ENCODE measurements at regions not wholly inside any gene's neighbourhood (a gene's known extent, or its start where the extent isn't known, plus 50 kb on each side); places are given as distances from the start of the nearest gene placed in this dataset.
"Not testable (repeated sequence)": the region's sequence is repeated elsewhere in the genome, so short reads cannot be mapped to it uniquely, and the experiment has no call there.

DNA sequence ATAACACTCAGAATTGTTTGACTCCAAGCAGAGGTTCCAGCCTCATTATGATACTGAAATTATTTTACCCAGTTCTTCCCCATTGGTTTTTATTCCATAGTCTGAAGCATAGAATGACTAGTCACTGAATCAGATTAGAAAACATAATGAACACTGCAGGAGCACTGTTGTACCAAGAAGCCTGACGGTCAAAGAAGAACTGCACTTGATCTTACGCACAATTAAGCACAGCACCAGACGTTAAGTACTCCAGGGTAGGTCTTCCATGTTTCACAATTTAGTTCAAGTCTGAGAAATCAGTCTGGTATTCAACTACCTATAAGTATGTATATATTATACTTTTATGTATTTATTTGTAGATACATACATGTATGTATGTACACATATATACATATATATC is 973.5 kb upstream of the SPRY2 start:
- no peak overlapping the region for H3K4me3 Mint-ChIP-seq
- no peaks in the 10 kb centered on the region for H3K27me3 Mint-ChIP-seq
- intact Hi-C loops (cut with micrococcal nuclease): no loop called here
- H3K36me3 Mint-ChIP-seq (ENCODE audit: low read depth): no peaks in the 10 kb centered on the region
- no peak overlapping the region for H3K27ac Mint-ChIP-seq
- peaks cover 17% of the 10 kb centered on the region for H3K9me3 Mint-ChIP-seq
- no peaks in the 10 kb centered on the region for H3K4me1 Mint-ChIP-seq (ENCODE audit: low read depth)

DNA sequence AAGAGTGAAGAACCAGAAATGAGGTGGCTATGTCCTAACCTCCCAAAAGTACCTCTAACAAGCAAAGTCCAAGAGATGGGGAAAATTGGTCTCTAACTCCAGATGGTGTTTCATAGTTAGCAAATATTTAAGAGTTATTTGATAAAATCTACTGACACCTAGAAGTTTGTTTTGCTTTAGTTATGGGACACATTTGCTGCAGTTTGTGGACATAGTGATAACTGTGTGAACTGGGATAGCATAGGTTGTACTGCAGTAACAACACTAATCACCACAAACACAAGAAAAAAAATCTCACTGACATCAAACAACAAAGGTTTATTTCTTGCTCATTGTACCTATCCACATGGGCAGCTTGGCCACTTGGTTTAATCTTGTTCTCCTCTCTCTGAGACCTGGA is 965.0 kb upstream of the SPRY2 start:
- H3K4me3 Mint-ChIP-seq: no peak overlapping the region
- H3K4me1 Mint-ChIP-seq (ENCODE audit: low read depth): no peaks in the 10 kb centered on the region
- intact Hi-C loops (cut with micrococcal nuclease): no loop called here
- no peak overlapping the region for H3K27ac Mint-ChIP-seq
- H3K9me3 Mint-ChIP-seq: peaks cover 29% of the 10 kb centered on the region
- no peaks in the 10 kb centered on the region for H3K27me3 Mint-ChIP-seq
- no peaks in the 10 kb centered on the region for H3K36me3 Mint-ChIP-seq (ENCODE audit: low read depth)

DNA sequence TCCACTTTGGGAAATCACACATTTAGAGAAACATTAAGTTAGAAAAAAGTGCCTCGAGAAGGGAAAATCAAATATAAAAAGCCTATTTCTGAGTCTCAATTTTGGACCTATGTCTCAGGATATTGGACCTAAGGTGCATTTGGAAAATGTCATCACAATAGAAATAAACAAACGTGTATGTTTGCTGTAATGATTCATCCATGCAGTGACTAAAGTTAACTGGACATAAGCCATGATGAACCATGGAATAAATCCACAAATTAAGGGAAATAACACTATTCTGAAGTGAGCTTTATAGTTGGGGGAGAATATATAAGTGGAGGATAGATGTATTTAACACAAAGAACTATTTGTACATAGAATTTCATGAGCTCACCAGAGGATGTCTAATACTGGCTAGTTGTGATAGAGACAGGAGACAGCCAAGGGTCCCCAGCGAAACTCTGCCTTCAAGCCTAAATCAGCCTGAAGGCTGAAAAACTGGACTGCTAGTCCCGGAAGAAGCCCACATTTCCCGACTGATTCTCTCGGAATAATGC is 963.3 kb upstream of the SPRY2 start:
- Mint-ChIP-seq H3K4me3 (no peak overlapping the region), H3K9me3 (peaks cover 29% of the 10 kb centered on the region), H3K36me3 (ENCODE audit: low read depth) (no peaks in the 10 kb centered on the region), H3K27me3 (no peaks in the 10 kb centered on the region), H3K27ac (no peak overlapping the region), H3K4me1 (ENCODE audit: low read depth) (no peaks in the 10 kb centered on the region)
- intact Hi-C loops (cut with micrococcal nuclease): no loop called here

DNA sequence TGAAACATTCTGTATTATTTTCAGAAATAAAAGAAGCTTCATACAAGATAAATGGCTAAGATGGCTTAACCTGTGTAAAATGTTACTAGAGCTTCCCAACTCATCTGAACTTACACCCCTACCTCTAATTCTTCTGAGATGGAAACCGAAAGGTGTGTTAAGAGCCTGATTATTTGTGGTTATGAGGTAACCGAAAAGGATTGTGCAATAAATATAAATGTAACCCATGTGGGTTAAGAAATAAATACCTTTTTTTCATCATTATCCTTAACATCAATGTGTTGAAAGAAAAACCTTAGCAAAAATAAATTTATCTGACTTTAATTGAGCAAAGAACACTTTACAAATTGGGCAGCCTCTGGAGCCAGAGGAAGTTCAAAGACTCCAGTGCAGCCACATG is 961.8 kb upstream of the SPRY2 start:
- intact Hi-C loops (cut with micrococcal nuclease): no loop called here
- no peaks in the 10 kb centered on the region for H3K4me1 Mint-ChIP-seq (ENCODE audit: low read depth)
- no peak overlapping the region for H3K27ac Mint-ChIP-seq
- H3K36me3 Mint-ChIP-seq (ENCODE audit: low read depth): no peaks in the 10 kb centered on the region
- no peak overlapping the region for H3K4me3 Mint-ChIP-seq
- no peaks in the 10 kb centered on the region for H3K27me3 Mint-ChIP-seq
- peaks cover 24% of the 10 kb centered on the region for H3K9me3 Mint-ChIP-seq

DNA sequence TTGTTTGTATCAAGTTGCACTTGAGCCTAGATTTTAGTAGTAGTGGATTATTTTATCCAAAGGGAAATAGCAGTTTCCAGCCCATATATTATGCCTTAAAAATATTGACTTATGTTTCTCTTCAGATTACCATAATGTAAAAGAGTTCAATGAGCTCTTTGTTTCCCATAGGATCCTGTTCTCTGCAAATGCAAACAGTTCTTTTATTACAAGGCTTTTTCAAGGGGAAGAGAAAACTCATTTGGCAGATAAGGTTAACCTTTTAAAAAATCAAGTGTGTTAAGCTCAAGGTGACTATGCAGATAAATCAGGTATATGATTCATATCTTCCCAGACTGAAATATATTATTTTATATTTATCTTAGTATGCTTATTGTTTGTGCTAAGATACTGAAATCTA is 961.2 kb upstream of the SPRY2 start:
- Mint-ChIP-seq H3K4me1 (ENCODE audit: low read depth) (no peaks in the 10 kb centered on the region), H3K27ac (no peak overlapping the region), H3K9me3 (peaks cover 19% of the 10 kb centered on the region), H3K27me3 (no peaks in the 10 kb centered on the region), H3K36me3 (ENCODE audit: low read depth) (no peaks in the 10 kb centered on the region), H3K4me3 (no peak overlapping the region)
- intact Hi-C loops (cut with micrococcal nuclease): no loop called here

DNA sequence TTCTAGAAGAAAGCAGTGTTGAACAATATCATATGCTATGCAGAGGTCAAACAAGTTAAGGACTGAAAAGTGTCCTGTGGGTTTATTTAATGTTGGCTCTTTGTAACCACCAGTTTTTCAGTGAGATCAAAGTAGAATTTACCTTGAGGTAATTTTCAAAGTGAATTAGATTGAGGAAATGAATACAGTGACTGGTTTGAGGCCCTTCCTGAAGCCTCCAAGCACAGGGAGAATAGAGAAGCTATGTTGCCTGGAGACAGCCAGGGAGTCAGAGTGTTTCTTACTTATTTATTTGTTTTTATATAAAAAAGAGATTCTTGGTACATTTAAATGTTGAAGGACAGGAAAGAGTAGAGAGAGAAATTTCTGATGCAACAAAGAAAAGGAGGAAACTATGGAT is 954.3 kb upstream of the SPRY2 start:
- Mint-ChIP-seq H3K4me3 (no peak overlapping the region), H3K27ac (no peak overlapping the region), H3K9me3 (peaks cover 16% of the 10 kb centered on the region), H3K27me3 (no peaks in the 10 kb centered on the region), H3K36me3 (ENCODE audit: low read depth) (no peaks in the 10 kb centered on the region), H3K4me1 (ENCODE audit: low read depth) (no peaks in the 10 kb centered on the region)
- intact Hi-C loops (cut with micrococcal nuclease): no loop called here

DNA sequence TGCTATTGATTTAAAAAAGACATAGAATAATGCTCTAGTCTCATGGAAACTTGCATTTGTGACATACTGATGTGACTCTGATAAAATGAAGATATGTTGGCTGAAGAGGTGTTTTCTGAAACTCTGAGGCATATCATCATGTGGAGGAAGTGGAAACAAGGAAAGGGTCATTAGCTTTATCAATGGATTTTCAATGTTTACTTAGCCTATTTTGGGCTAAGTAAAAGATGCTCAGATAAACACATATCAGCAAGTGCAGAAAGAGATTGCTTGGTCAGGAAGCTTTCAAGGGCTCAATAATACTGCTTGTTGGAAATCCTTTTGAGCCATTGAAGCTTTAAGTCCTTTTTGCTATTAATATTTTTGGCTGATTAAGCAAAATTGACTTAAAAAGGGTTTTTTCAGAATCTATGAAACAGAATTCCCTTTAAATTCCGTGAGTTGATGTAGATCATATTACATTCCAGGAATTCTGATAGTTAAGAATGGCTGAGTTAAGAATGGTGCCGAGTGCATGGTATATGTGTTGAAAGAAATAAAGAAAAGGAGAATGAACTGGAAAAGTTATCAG is 952.8 kb upstream of the SPRY2 start:
- no peak overlapping the region for H3K27ac Mint-ChIP-seq

DNA sequence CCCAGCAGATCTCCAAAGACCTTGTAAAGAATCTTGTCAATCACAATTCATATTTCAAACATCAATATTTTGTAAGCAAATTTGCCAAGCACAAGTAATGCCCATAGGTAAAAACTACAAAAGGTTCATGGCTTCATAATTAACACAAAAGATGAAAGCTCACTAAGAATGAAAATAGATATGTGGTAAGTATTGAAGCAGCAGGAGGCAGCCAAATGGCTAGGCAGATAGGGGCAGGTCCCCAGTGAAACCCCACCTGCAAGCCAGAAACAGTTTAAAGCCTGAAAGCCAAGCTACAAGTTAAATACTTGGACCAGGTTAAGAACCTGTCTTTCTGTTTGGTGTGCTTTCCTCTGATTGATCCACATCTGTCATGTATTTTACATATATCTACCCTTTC is 942.6 kb upstream of the SPRY2 start:
- no peaks in the 10 kb centered on the region for H3K4me1 Mint-ChIP-seq (ENCODE audit: low read depth)
- no peak overlapping the region for H3K4me3 Mint-ChIP-seq
- no peak overlapping the region for H3K27ac Mint-ChIP-seq
- intact Hi-C loops (cut with micrococcal nuclease): no loop called here
- H3K9me3 Mint-ChIP-seq: peaks cover 36% of the 10 kb centered on the region
- no peaks in the 10 kb centered on the region for H3K27me3 Mint-ChIP-seq
- no peaks in the 10 kb centered on the region for H3K36me3 Mint-ChIP-seq (ENCODE audit: low read depth)

More for the DNA sequence above, 952.8 kb upstream of the SPRY2 start:
- peaks cover 16% of the 10 kb centered on the region for H3K9me3 Mint-ChIP-seq
- no peaks in the 10 kb centered on the region for H3K27me3 Mint-ChIP-seq
- no peaks in the 10 kb centered on the region for H3K36me3 Mint-ChIP-seq (ENCODE audit: low read depth)
- no peaks in the 10 kb centered on the region for H3K4me1 Mint-ChIP-seq (ENCODE audit: low read depth)
- no peak overlapping the region for H3K4me3 Mint-ChIP-seq
- intact Hi-C loops (cut with micrococcal nuclease): no loop called here

DNA sequence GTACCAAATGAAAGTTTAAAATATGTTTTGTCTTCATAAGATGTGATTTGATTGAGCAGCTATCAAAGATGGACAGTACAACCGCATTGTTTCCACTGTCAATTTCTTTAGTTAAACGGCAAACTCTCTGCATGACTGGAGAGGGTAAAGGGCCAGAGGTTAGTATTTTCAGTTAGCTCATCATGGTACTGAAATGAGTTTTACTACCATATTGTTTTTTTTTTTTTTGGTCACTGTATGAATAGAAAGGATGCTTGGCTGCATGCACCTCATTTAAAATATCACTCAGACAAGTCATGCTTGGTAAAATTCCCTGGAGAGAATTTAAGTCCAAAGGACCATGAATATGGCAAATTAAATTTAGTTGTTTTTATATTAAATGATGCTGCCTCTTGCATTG is 942.1 kb upstream of the SPRY2 start:
- Mint-ChIP-seq H3K4me1 (ENCODE audit: low read depth) (no peaks in the 10 kb centered on the region), H3K27ac (no peak overlapping the region), H3K36me3 (ENCODE audit: low read depth) (no peaks in the 10 kb centered on the region), H3K9me3 (peaks cover 41% of the 10 kb centered on the region), H3K4me3 (no peak overlapping the region), H3K27me3 (no peaks in the 10 kb centered on the region)
- intact Hi-C loops (cut with micrococcal nuclease): no loop called here

DNA sequence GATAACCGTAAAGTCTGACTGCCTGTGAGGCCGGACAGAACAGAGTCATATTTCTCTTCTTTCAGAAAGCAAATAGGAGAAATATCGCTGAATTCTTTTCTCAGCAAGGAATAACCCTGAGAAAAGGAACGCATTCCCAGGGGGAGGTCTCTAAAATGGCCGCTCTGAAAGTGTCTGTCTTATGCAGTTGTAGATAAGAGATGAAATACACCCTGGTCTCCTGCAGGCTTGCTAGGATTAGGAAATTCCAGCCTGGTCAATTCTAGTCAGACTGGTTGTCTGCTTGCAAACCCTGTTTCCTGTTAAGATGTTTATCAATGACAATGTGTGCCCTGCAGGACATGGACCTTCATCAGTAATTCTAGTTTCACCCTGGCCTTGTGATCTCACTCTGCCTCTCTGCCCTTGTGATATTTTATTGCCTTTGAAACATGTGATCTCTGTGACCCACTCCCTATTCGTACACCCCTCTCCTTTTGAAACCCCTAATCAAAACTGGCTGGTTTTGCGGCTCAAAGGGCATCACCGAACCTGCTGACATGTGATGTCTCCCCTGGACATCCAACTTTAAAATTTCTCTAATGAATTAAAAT is 934.8 kb upstream of the SPRY2 start:
- H3K27ac Mint-ChIP-seq: no peak overlapping the region
- intact Hi-C loops (cut with micrococcal nuclease): no loop called here
- no peak overlapping the region for H3K4me3 Mint-ChIP-seq
- H3K4me1 Mint-ChIP-seq (ENCODE audit: low read depth): no peaks in the 10 kb centered on the region
- H3K9me3 Mint-ChIP-seq: peaks cover 82% of the 10 kb centered on the region
- H3K36me3 Mint-ChIP-seq (ENCODE audit: low read depth): no peaks in the 10 kb centered on the region
- no peaks in the 10 kb centered on the region for H3K27me3 Mint-ChIP-seq

DNA sequence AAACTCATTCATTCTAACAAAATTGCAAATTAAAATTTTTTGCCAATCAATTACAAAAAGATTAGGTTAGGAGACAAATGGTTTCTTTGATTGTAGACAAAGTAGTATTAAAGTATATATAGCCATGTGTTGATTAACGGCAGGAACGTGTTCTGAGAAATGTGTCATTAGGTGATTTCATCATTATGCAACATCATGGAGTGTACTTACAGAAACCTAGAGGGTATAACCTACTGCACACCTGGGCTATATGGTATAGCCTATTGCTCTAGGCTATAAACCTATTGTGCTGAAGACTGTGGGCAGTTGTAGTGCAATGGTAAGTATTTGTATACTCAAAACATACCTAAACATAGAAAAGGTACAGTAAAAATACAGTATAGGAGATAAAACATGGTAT is 906.8 kb upstream of the SPRY2 start:
- no peaks in the 10 kb centered on the region for H3K36me3 Mint-ChIP-seq (ENCODE audit: low read depth)
- no peak overlapping the region for H3K4me3 Mint-ChIP-seq
- peaks cover 30% of the 10 kb centered on the region for H3K9me3 Mint-ChIP-seq
- no peak overlapping the region for H3K27ac Mint-ChIP-seq
- intact Hi-C loops (cut with micrococcal nuclease): no loop called here
- no peaks in the 10 kb centered on the region for H3K27me3 Mint-ChIP-seq
- H3K4me1 Mint-ChIP-seq (ENCODE audit: low read depth): no peaks in the 10 kb centered on the region

DNA sequence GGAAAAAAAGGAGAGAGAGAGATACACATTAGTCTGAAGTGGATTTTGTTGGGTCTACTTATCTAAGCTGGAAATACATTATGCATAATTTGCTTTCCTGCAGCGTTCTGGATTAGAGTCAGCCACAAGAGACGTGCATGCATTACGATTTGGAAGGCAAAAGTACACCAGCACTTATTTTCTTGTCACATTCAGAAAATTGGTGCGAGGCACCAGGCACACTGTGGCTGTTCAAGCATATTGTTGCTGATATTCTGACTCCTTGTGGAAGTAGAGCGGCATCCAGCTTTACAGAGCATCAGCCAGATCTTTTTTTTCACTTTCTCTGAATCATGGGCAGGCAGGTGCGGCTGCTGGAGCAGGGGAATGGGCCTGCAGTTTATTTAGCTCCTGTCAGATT is 905.6 kb upstream of the SPRY2 start:
- peaks cover 29% of the 10 kb centered on the region for H3K9me3 Mint-ChIP-seq
- no peaks in the 10 kb centered on the region for H3K4me1 Mint-ChIP-seq (ENCODE audit: low read depth)
- intact Hi-C loops (cut with micrococcal nuclease): no loop called here
- no peak overlapping the region for H3K27ac Mint-ChIP-seq
- H3K4me3 Mint-ChIP-seq: no peak overlapping the region
- H3K27me3 Mint-ChIP-seq: no peaks in the 10 kb centered on the region
- H3K36me3 Mint-ChIP-seq (ENCODE audit: low read depth): no peaks in the 10 kb centered on the region

DNA sequence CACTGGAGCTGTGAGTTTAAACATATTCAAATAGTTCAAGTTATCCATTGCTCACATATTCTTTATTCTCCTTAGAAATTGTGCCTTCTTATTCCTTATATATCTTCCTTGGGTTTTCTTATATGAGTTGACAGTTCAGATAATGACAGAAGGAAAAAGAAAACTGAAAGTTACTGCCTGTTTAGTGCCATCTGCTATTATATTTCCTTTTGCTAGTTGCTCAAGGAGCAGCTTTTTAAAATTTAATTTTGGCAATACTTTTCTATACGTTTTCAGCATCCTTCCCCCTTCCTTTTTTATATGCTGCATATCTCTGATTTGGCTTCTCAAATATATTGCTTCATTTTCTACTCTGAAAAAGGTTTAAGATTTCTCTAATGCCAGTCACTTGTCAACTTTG is 903.1 kb upstream of the SPRY2 start:
- H3K4me3 Mint-ChIP-seq: no peak overlapping the region
- H3K9me3 Mint-ChIP-seq: peaks cover 18% of the 10 kb centered on the region
- no peaks in the 10 kb centered on the region for H3K27me3 Mint-ChIP-seq
- no peaks in the 10 kb centered on the region for H3K36me3 Mint-ChIP-seq (ENCODE audit: low read depth)
- intact Hi-C loops (cut with micrococcal nuclease): no loop called here
- H3K4me1 Mint-ChIP-seq (ENCODE audit: low read depth): no peaks in the 10 kb centered on the region
- no peak overlapping the region for H3K27ac Mint-ChIP-seq

DNA sequence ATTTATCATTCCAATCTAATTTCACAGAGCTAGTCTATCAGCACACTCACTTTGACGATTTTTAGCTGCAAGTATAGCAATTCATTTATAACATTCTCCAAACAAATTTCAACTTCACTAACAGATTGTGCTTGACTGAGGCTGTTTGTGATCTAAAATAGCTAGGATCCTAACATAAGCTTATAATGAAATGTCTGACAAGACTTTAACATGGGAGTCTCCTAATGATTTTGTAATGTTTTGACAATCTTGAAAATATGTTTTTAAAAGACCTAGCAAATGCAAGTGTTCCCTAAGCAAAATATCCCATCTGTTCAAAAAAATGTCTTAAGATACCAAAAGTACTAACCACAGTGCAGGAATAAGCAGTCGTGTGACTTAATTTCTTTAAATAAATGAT is 889.5 kb upstream of the SPRY2 start:
- H3K9me3 Mint-ChIP-seq: peaks cover 15% of the 10 kb centered on the region
- no peaks in the 10 kb centered on the region for H3K4me1 Mint-ChIP-seq (ENCODE audit: low read depth)
- no peak overlapping the region for H3K4me3 Mint-ChIP-seq
- no peak overlapping the region for H3K27ac Mint-ChIP-seq
- intact Hi-C loops (cut with micrococcal nuclease): no loop called here
- H3K36me3 Mint-ChIP-seq (ENCODE audit: low read depth): no peaks in the 10 kb centered on the region
- no peaks in the 10 kb centered on the region for H3K27me3 Mint-ChIP-seq

DNA sequence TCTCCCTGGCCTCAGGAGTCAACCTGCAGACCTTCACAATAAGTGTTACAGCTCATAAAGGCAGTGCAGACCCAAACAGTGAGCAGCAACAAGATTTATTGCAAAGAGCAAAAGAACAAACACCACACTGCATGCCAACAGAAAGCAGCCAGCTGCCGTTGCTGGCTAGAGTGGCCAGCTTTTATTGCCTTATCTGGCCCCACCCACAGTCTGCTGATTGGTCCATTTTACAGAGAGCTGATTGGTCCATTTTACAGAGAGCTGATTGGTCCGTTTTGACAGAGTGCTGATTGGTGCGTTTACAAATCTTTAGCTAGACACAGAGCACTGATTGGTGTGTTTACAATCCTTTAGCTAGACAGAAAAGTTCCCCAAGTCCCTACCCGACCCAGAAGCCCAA is 885.9 kb upstream of the SPRY2 start:
- H3K4me3 Mint-ChIP-seq; H3K4me1 Mint-ChIP-seq (ENCODE audit: low read depth); H3K27ac Mint-ChIP-seq; H3K36me3 Mint-ChIP-seq (ENCODE audit: low read depth); intact Hi-C loops (cut with micrococcal nuclease); H3K27me3 Mint-ChIP-seq: not testable (repeated sequence)
- peaks cover 31% of the 10 kb centered on the region for H3K9me3 Mint-ChIP-seq

All from dendritic cell treated with granulocyte-macrophage colony-stimulating factor and Interleukin-4, amounts not matched to agents 40 ng/mL and 50 ng/mL, for 4 days (primary cell).